HG02973 (cell line): ENCODE measurements at regions not wholly inside any gene's neighbourhood (a gene's known extent, or its start where the extent isn't known, plus 50 kb on each side); places are given as distances from the start of the nearest gene placed in this dataset.
"Not testable (repeated sequence)": the region's sequence is repeated elsewhere in the genome, so short reads cannot be mapped to it uniquely, and the experiment has no call there.

Experiments used
- ATAC-seq: cut with Tn5 transposase; IDR thresholded peaks from one replicate; pipeline ENCODE4 v1.9.1; 2021; ENCODE audit warnings: moderate library complexity; ENCODE audit not compliant: unreplicated experiment

DNA sequence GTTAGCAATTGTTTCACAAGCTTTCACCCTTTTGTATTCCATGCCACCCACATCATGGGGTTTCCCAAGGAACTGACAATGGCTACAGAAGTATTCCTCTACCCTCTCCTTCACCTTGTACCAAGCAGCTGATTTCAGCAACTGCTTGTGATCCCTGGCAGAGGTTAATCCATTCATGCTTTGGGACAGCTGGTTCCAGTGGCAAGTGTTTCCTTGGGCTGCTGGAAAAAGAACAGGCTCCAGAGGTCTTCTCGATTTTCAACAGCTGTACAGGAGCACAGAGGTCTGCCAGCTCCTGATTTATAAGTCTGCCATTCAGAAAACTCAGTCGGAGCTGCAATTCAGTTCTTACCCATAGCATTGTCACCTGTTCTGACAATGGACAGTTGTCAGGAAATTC, 239.2 kb upstream of the CWC22 start:
- ATAC-seq, result no peak

DNA sequence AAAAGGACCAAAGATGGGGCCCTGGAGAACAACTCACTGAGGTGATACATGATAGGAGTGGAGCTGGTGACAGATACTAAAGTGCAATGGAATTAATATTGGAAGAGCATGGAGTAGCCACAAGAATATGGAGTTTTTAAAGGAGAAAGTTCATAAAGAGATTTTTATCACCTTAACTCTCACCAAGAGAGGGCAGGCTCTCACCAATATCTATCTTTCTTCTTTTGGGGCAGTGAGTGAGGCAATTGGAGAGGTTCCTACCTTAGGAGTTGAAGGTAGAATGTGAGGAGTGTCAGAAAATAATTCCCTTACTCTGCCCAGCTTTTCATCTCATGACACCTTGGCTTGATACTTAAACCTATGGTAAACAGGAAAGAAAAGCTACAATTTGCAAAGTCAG, 233.7 kb upstream of the CWC22 start:
- no peak for ATAC-seq

DNA sequence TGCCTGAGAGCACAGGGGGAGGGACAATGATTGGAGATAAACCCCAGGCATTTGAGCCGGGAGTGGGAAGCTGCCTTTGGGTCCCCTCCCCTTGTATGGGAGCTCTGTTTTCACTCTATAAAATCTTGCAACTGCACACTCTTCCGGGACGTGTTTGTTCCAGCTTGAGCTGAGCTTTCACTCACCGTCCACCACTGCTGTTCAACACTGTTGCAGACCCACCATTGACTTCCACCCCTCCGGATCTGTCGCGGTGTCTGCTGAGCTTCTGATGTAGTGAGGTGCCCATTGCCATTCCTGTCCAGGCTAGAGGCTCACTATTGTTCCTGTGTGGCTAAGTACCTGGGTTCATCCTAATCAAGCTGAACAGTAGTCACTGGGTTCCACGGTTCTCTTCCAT, 231.6 kb upstream of the CWC22 start:
- ATAC-seq, result no peak

DNA sequence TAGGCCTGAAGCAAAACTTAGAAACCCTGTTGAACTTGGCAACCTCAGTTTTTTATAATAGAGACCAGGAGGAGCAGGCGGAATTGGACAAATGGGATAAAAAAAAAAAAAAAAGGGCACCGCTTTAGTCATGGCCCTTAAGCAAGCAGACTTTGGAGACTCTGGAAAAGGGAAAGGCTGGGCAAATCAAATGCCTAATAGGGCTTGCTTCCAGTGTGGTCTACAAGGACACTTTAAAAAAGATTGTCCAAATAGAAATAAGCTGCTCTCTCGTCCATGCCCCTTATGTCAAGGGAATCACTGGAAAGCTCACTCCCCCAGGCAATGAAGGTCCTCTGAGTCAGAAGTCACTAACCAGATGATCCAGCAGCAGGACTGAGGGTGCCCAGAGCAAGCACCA, 229.0 kb upstream of the CWC22 start:
- ATAC-seq, result not testable (repeated sequence)

DNA sequence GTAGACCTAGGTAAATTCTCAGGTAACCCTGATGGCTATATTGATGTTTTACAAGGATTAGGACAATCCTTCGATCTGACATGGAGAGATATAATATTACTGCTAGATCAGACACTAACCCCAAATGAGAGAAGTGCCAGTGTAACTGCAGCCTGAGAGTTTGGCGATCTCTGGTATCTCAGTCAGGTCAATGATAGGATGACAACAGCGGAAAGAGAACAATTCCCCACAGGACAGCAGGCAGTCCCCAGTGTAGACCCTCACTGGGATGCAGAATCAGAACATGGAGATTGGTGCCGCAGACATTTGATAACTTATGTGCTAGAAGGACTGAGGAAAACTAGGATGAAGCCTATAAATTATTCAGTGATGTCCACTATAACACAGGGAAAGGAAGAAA, 228.4 kb upstream of the CWC22 start:
- ATAC-seq, result not testable (repeated sequence)

DNA sequence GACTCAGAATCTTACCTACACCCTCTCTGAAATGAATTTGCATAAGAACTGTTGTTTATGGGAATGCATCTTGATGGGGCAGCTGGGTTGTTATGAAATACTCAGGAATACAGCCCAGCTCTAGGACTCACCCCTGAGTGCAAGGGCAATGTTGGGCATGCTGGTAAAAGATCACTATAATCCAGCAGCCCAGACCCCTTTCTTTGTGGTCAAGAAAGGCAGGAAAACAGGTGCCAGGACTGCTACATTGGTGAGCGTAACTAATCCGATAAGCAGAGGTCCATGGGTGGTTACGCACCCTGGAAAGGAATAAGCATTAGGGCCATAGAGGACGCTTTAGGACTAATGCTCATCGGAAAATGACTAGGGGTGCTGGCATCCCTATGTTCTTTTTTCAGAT, 227.9 kb upstream of the CWC22 start:
- ATAC-seq, result not testable (repeated sequence)

DNA sequence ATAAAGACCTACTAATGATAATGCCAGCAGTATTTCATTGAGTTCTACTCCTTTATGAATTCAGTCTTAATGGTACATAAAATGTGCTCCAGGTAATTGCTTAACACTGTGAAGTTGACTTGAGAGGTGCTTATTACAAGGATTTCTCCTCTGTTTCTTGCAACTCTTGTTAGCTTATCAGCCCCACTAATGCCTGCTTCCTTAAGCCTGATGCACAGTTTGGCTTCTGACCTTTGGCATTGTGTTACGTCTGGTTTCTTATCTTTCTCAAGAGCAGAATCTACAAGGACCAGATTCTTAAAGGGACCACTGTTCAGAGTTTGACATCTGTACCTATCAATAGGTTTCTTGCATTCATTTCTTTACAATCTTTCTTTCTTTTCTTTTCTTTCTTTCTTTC, 223.9 kb upstream of the CWC22 start:
- ATAC-seq, result no peak

DNA sequence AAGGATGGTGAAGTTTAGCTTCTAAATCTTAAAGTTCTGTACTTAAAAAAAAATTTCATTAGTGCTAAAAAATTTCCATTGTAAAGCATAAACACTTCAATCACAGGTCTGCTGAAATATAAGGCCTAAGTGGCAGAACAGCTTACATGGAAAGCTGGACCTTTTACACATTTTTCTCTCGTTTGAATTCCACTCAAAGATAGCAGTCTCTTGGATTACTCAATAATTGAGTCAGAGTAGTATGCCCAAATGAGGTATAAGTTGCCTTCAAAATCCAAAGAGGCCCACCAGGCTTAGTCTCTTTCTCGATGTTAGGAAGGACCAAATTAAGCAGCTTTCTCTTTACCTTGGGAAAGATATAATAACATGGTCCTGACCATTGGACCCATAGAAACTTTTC, 220.4 kb upstream of the CWC22 start:
- ATAC-seq, result no peak

DNA sequence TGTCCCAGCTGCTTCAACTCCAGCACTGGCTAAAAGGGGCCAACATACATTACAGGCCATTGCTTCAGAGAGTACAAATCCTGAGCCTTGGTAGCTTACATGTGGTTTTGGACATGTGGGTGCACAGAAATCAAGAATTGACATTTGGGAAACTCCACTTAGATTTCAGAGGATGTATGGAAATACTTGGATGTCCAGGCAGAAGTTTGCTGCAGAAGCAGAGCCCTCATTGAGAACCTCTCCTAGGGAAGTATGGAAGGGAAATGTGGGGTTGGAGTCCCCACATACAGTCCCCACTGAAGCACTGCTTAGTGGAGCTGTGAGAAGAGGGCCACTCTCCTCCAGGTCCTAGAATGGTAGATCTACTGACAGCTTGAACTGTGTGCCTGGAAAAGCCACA, 218.0 kb upstream of the CWC22 start:
- ATAC-seq, result no peak

DNA sequence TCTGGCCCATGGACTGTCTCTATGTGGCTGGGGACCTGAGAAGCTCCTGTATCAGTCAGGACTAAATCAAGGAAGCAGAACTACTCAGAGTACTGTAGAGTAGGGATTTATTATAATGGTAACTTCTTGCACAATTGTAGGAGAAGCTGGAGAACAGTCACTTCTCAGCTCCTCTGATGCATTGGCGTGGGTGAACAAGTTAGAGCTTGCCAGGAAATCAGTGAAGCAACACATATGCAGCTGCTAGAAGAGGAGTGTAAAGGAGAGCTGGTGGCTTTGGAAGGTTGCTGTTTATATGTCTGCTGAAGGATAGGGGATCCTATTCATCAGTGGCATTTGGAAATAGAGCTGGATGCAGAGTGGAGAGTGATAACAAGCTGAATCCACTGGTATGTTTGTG, 215.5 kb upstream of the CWC22 start:
- ATAC-seq, result no peak

DNA sequence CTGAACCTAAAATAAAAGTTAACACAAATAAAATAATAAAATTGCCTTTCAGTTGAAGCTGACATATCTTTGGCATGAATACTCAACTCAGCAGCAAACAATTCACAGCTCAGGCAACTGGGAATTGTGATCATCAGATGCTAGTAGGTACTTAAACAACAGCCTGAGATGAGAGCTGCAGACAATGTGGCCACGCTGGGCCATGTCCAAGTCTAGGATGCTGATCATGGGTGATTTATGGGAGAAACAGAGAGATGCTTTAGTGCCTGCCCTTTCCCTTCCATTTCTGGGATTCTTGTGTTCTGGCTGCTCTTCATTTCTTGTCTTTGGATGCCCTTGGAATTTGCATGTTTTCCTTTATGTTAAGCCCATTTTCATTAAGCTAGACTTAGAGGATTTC, 212.4 kb upstream of the CWC22 start:
- ATAC-seq, result no peak

DNA sequence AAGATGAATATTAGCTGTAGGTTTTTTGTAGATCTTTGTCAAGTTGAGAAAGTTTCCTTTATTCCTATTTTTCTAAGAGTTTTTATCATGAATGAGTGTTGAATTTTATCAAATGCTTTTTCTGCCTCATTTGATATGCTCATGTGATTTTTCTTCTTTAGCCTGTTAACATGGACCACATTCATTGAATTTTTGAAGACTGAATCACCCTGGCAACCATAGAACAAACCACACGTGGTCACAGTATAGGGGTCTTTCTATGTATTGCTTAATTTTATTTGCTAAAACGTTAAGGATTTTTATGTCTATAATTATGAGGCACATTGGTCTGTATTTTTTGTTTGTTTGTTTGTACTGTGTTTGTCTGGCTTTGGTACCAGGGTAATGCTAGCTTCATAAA, 201.7 kb upstream of the CWC22 start:
- ATAC-seq, result no peak

DNA sequence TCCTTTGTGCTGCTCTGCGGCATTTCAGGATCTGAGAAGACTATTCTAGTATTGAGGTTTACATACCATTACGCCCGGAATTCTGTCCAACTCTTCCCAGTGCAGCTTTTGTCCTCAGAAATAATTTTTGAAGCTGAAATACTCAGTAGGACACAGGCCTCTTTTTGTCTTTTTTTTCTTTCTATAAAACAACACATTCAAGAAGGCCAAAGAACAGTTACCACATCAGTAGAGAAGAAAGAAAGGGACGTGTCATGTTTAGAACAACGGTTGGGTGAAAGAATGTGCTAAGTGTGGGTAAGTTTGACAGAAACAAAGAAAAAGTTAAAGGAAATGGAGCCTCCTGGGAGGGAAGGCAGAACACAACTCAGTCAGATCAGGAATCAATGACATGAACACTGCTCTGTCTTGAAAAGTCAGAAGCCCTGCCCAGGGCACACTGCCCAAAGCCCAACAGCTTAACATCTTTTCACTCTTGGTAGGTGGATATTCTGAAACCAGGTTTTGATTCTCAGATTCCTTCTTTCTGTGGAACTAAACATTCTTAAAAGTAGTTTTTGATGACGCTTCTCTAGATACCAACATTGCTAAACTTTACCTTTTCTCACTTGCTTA, 198.6 kb upstream of the CWC22 start:
- no peak for ATAC-seq

DNA sequence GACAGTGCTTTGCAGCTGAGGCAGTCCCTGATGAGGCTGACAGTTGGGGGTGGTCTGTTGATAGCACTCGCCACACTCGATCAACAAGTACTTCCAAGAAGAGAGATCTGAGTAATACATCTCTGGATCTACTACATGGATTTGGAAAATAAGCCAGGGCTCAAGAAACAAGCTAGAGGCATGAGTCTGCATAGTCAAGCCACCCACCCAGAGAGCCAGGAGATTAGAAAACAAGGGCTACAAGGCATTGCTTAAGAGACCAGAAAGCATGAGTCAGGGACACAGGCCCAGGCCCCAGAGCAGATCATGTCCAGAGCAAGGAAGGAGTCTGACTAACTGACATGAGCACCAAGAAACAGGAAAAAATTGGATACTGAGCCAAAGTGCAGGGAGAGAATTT, 196.9 kb upstream of the CWC22 start:
- no peak for ATAC-seq

DNA sequence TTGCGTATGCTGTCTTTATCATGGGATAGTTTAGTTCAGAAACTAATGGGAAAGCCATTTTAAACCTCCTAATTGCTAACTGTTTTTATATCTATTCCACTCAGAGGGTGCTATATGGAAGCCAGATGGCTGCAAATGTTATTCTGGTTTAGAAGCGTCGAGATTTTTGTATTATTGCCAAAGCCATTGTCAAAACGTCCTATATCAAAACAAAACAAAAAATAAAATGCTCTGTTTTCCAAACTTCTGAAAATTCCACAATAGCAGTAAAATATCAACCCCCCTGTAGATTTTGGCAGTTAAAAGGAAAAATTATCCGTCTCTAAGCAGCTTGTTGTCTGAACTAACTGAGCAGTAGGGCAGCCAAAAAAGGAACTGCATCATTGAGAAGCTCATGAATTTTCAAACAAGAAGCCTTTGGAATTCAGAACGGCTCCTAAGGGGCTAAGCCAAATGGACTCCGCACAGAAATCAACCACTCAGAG, 195.4 kb upstream of the CWC22 start:
- no peak for ATAC-seq

DNA sequence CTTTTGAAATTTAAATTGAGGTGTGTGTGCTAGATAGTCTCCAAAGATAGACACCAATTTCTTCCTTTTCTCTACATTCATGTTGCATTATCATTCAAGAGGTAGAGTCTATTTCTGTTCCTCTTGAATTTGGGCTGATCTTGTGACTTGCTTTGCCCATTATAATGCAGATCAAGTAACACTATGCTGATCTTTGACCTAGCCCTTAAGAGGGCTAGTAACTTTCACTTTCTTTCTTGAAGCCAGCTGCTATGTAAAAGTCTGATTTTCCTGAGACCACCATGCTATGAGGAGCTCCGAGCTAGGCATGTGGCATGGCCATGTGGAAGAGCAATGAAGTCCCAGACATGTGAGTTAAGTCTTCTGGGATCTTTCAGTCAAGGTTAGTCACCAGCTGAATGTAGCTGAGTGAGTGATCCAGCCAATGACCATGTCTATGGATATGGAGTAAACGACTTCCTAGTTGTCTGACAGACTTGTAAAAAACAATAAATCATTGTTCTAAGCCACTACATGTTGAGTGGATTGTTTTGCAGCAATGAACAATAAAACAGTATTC, 189.4 kb upstream of the CWC22 start:
- no peak for ATAC-seq

DNA sequence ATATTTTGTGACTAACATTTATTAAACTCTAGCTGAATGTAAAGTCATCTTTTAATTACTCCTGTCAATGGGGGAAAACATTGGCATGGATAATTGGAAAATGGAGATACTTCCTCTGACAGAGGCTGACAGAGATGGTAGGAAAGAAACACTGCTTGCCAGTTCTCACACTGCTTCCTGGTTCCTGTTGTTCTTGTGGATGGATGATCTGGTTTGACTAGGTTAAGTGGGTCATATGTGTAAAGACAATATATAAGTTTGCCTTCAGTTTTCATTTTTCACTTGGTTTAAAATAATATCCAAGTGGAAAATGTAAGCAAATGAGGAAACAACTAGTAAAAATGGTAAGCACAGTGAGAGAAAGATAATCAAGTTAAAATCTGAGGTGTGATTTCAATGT, 188.8 kb upstream of the CWC22 start:
- no peak for ATAC-seq

DNA sequence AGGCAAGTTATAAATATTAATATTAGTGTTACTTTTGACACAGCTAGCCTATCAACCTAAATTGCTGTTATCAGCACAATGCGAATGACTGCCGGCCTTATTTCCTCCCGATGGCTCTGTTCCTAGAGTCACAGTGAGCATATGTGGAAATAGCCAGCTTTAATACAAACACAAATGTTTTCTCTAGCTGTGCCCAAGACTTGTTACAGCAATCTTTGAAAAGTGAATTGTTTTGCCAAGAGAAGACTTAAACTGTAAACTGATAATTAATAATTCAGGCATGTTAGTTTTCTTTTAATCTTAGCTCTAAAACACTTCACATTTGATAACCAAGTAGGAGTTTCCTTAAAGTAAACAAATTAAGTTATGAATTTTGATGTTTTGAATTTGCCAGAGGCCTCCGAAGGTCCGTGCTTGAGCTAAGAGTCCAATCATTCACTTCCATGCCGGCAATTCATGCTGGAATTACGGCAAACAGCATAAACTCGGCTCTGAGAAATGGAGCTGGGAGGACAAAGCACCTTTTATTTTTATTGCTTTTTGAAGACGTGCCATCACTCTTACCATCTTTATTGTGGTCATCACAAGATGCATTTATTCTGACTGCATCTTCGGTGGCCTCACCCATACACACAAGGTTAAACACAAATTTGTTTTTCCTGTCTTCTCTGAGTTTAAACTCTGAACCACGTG, 184.5 kb upstream of the CWC22 start:
- ATAC-seq, result no peak

DNA sequence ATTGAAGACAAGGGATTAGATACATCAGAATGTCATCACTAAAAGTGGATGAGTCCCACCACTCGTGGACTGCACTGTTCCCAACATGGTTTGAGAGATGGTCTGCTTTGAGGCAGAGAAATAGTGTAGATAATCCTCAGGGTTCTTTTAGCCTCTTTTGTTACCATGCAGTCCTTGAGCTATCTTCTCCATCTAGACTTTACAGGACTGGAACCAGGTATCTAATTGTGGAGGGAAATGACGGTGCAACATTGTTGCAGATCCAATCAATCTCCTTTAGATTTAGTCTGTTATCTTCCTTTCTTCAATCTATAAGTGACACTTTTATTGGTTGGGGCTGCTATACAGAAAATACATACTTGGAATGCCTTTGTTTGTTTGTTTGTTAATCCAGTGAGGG, 183.8 kb upstream of the CWC22 start:
- no peak for ATAC-seq

DNA sequence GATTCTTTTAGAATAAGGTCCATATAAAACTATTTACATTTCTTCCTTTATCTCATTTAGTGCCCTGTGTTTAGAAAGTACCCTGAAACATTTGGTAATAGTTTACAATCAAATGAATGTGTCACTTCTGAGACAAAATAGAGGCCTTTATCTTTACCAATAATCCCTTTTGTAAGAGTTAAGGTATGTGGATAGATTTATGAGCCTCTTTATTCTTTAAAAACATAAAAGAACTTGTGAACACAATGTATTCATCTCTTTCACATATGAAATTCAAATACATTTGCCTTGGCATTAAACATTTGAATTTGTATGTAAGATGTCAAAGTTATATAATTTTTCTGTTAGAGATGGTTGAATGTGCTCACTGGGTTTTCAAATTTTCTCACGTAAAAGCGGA, 180.5 kb upstream of the CWC22 start:
- no peak for ATAC-seq

DNA sequence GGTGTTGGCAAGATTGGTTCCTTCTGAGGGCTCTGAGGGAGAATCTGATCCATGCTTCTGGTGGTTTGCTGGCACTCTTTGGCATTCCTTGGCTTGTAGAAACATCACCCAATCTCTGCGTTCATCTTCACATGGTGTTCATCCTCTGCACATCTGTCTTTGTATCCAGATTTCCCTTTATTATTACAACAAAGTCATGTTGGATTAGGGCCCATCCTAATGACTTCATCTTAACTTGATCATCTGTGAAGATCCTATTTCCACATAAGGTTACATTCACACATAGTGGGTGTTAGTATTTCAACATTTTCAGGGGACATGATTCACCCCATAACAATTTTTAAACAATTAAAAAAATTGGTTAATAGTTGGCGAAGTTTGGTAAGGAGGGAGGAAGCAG, 177.4 kb upstream of the CWC22 start:
- no peak for ATAC-seq

DNA sequence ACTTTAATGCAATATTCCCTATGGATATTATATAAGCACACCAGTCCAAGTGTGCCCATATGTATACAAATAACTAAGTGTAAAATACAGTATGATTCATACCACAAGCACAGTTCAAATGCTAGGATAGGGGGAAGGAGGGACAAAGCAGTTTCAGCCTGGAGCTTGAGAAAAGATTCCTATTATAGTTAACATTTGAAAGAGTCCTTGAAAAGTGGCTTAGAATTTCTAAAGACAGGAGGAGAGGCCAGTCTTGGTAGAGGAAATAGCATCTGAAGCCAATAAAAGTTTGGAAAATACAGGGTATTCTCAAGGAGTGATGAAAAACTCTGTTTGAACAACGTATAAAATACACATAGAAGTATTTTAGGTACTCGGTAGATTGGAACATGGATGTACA, 173.4 kb upstream of the CWC22 start:
- ATAC-seq, result no peak

DNA sequence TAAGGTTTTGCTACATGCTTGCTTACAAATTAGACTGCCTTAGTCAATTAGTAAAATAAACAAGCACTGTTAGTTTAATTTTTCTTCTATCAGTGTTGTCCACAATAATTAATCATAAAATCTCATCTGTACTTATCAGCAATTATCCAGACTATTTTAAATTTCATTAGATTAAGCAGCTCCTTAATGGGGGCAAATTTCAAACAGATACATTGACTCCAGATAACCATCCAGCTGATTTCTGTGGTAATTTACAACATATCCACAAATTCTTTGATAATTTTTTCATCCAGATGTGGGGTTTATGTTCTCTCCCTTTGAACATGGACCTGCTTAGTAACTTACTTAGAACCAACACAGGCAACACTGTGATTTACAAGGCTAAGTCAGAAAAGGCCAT, 170.4 kb upstream of the CWC22 start:
- no peak for ATAC-seq
